ENCODE measurements at regions not wholly inside any gene's neighbourhood (a gene's known extent, or its start where the extent isn't known, plus 50 kb on each side); places are given as distances from the start of the nearest gene placed in this dataset.

GRCh38 chr10:111493024-111493625 lies 416.3 kb downstream of the ADRA2A start:
- Histone ChIP-seq H3K9me3 (ENCODE audit: control insufficient read depth, low read depth, low read length) (peaks cover 5% of the 10 kb centered on the region), H3K79me2 (ENCODE audit: insufficient read depth, low read length) (no peaks in the 10 kb centered on the region), H3K4me1 (ENCODE audit: insufficient read depth, low read length) (no peaks in the 10 kb centered on the region), H3K4me2 (ENCODE audit: insufficient read depth, insufficient read length, low read length) (no peak overlapping the region), H2BK20ac (ENCODE audit: low read depth, low read length, poor library complexity, severe bottlenecking) (no peak overlapping the region), H3K4ac (ENCODE audit: low read depth, low read length) (no peak overlapping the region), H3K9ac (ENCODE audit: extremely low read depth, insufficient read length, low read length) (no peak overlapping the region), H3K27me3 (ENCODE audit: insufficient read depth, low read length) (no peaks in the 10 kb centered on the region), H4K5ac (ENCODE audit: insufficient read length, low read depth, low read length) (no peak overlapping the region), H2AFZ (ENCODE audit: low read length) (no peak overlapping the region), H2BK12ac (ENCODE audit: insufficient read length, low read depth, low read length) (no peak overlapping the region), H4K8ac (replicated peaks; ENCODE audit: insufficient read length, low read depth, low read length) (no peak overlapping the region), H2BK15ac (ENCODE audit: low read depth, low read length) (no peak overlapping the region), H3K23ac (ENCODE audit: insufficient read length, low read depth, low read length) (no peak overlapping the region), H3K23me2 (ENCODE audit: insufficient read length, low read depth, low read length, poor library complexity, severe bottlenecking) (no peaks in the 10 kb centered on the region), H3K79me1 (ENCODE audit: insufficient read depth, low read depth, low read length, poor library complexity, severe bottlenecking) (no peaks in the 10 kb centered on the region), H3K27ac (ENCODE audit: insufficient read length, low read depth, low read length) (no peak overlapping the region), H3K14ac (ENCODE audit: insufficient read depth, low read length) (no peak overlapping the region), H3K18ac (ENCODE audit: insufficient read length, low read depth, low read length) (no peak overlapping the region), H4K20me1 (ENCODE audit: control insufficient read depth, insufficient read depth, insufficient read length) (no peaks in the 10 kb centered on the region), H4K91ac (ENCODE audit: insufficient read length, low read depth, low read length) (no peak overlapping the region), H2BK120ac (ENCODE audit: low read depth, low read length, poor library complexity, severe bottlenecking) (no peak overlapping the region), H3T11ph (ENCODE audit: low read length) (no peak overlapping the region), H3K56ac (ENCODE audit: insufficient read length, low read depth, low read length) (no peak overlapping the region), H2AK5ac (ENCODE audit: insufficient read length, low read length) (no peak overlapping the region), H2BK5ac (ENCODE audit: insufficient read length, low read length) (no peak overlapping the region)
- no peaks in the 10 kb centered on the region; the same call in 1 of the 2 replicates for H3K27me3 Mint-ChIP-seq (ENCODE audit: low read depth)
- H3K4me1 Mint-ChIP-seq, result no peaks in the 10 kb centered on the region
- whole genome bisulfite sequencing (ENCODE audit: extremely low coverage, insufficient read length, low lambda C conversion rate), result no CpG with 5 or more reads among the region's 2 CpGs
- H3K36me3 Mint-ChIP-seq (ENCODE audit: insufficient read depth in 1 of 3, low read depth in 3 of 3), result peaks cover 12 to 41% (median 29%) of the 10 kb centered on the region in 3 experiments
- H3K9me3 Mint-ChIP-seq, result peaks cover 43 to 46% of the 10 kb centered on the region in 2 experiments
- H3K4me3 Mint-ChIP-seq, result no peak overlapping the region
- DNase-seq, result no peak
- no peak overlapping the region; a peak in 1 of 7 replicates for H3K27ac Mint-ChIP-seq
- no peak for TF ChIP-seq CTCF (conservative IDR thresholded peaks at IDR 0.05)
